GM23338 (cell line): ENCODE measurements at regions not wholly inside any gene's neighbourhood (a gene's known extent, or its start where the extent isn't known, plus 50 kb on each side); places are given as distances from the start of the nearest gene placed in this dataset.

Source experiments
- CREB1 ChIP-seq: fragments of 250-450 bp; sonication (Bioruptor Pico); IDR thresholded peaks from 2 replicates; pipeline ENCODE4 v1.5.0; 2020; ENCODE audit warnings: low read depth, mild to moderate bottlenecking, moderate library complexity
- EZH2 ChIP-seq: fragments of 200-600 bp; sonication (generic); IDR thresholded peaks from one replicate; pipeline ENCODE4 v1.8.0; 2017; ENCODE audit warnings: antibody characterized with exemption, mild to moderate bottlenecking, low read depth; ENCODE audit not compliant: unreplicated experiment
- EZH2phosphoT487 ChIP-seq: fragments of 200-600 bp; sonication (generic); IDR thresholded peaks from one replicate; pipeline ENCODE4 v1.8.1; 2018; ENCODE audit warnings: antibody characterized with exemption; ENCODE audit not compliant: unreplicated experiment
- JUNB ChIP-seq: IDR thresholded peaks from one replicate; pipeline ENCODE4 v1.6.1; 2016; ENCODE audit warnings: antibody characterized with exemption; ENCODE audit not compliant: unreplicated experiment
- NANOG ChIP-seq: IDR thresholded peaks from 2 replicates; pipeline ENCODE4 v1.6.1; 2016; ENCODE audit warnings: antibody characterized with exemption, borderline replicate concordance
- POLR2AphosphoS5 ChIP-seq: IDR thresholded peaks from 2 replicates; pipeline ENCODE4 v1.6.1; 2016; ENCODE audit warnings: antibody characterized with exemption, low read depth
- STAT1 ChIP-seq: IDR thresholded peaks from one replicate; pipeline ENCODE4 v1.6.1; 2016; ENCODE audit warnings: antibody characterized with exemption; ENCODE audit not compliant: unreplicated experiment
- ZNF114 ChIP-seq: fragments of 250-450 bp; sonication (Bioruptor Pico); IDR thresholded peaks from 2 replicates; pipeline ENCODE4 v1.5.0; 2020; ENCODE audit warnings: mild to moderate bottlenecking, moderate library complexity
- ZNF331 ChIP-seq: fragments of 250-450 bp; sonication (Bioruptor Pico); IDR thresholded peaks from 2 replicates; pipeline ENCODE4 v1.5.0; 2020; ENCODE audit warnings: low read depth, mild to moderate bottlenecking, moderate library complexity
- TF ChIP-seq, protein P1 (sequence below), 2 experiments: fragments of 200-600 bp in 1 of 2; sonication (generic) in 1 of 2; conservative IDR thresholded peaks; 2 replicates each; pipeline versions ENCODE4 v1.5.1 to v1.6.1; 2016 to 2017; ENCODE audit warnings: antibody characterized with exemption in 2 of 2, low read depth in 2 of 2, mild to moderate bottlenecking in 2 of 2, moderate library complexity in 1 of 2
- TF ChIP-seq, protein P2 (sequence below): IDR thresholded peaks from one replicate; pipeline ENCODE4 v1.6.1; 2018; ENCODE audit warnings: antibody characterized with exemption; ENCODE audit not compliant: unreplicated experiment
- TF ChIP-seq, protein P3 (sequence below): IDR thresholded peaks from 2 replicates; pipeline ENCODE4 v1.6.1; 2016; ENCODE audit warnings: antibody characterized with exemption

DNA sequence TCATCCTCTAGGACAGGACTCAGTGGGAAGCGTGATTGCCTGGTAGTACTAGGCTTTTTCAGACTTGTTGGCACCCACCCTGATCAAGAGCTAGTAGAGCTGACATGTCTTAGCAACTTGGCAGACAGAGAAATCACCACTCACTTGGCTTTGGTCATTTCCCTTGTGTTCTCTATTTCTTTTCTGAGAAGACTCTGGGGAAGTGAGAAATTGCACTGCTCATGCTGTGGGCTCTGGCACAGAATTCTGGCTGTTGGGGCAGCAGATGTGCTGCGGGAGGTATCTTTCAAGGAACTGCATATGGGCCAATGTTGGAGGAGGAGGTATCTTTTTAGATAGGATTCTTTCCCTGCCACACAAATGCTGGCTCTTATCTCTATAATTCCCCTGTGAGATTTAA is 529.1 kb upstream of the MEX3C start:
- TF ChIP-seq, protein P1, sequence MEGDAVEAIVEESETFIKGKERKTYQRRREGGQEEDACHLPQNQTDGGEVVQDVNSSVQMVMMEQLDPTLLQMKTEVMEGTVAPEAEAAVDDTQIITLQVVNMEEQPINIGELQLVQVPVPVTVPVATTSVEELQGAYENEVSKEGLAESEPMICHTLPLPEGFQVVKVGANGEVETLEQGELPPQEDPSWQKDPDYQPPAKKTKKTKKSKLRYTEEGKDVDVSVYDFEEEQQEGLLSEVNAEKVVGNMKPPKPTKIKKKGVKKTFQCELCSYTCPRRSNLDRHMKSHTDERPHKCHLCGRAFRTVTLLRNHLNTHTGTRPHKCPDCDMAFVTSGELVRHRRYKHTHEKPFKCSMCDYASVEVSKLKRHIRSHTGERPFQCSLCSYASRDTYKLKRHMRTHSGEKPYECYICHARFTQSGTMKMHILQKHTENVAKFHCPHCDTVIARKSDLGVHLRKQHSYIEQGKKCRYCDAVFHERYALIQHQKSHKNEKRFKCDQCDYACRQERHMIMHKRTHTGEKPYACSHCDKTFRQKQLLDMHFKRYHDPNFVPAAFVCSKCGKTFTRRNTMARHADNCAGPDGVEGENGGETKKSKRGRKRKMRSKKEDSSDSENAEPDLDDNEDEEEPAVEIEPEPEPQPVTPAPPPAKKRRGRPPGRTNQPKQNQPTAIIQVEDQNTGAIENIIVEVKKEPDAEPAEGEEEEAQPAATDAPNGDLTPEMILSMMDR (conservative IDR thresholded peaks at IDR 0.05; ENCODE audit: low read depth in 2 of 2): no peak
- TF ChIP-seq EZH2: no peak
- TF ChIP-seq, protein P2, sequence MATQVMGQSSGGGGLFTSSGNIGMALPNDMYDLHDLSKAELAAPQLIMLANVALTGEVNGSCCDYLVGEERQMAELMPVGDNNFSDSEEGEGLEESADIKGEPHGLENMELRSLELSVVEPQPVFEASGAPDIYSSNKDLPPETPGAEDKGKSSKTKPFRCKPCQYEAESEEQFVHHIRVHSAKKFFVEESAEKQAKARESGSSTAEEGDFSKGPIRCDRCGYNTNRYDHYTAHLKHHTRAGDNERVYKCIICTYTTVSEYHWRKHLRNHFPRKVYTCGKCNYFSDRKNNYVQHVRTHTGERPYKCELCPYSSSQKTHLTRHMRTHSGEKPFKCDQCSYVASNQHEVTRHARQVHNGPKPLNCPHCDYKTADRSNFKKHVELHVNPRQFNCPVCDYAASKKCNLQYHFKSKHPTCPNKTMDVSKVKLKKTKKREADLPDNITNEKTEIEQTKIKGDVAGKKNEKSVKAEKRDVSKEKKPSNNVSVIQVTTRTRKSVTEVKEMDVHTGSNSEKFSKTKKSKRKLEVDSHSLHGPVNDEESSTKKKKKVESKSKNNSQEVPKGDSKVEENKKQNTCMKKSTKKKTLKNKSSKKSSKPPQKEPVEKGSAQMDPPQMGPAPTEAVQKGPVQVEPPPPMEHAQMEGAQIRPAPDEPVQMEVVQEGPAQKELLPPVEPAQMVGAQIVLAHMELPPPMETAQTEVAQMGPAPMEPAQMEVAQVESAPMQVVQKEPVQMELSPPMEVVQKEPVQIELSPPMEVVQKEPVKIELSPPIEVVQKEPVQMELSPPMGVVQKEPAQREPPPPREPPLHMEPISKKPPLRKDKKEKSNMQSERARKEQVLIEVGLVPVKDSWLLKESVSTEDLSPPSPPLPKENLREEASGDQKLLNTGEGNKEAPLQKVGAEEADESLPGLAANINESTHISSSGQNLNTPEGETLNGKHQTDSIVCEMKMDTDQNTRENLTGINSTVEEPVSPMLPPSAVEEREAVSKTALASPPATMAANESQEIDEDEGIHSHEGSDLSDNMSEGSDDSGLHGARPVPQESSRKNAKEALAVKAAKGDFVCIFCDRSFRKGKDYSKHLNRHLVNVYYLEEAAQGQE: no peak
- TF ChIP-seq POLR2AphosphoS5: no peak
- no peak for TF ChIP-seq JUNB
- TF ChIP-seq CREB1: no peak
- no peak for TF ChIP-seq EZH2phosphoT487
- no peak for TF ChIP-seq ZNF114 (CRISPR knock-in tag)
- no peak for TF ChIP-seq NANOG
- no peak for TF ChIP-seq ZNF331 (CRISPR knock-in tag)
- TF ChIP-seq, protein P3, sequence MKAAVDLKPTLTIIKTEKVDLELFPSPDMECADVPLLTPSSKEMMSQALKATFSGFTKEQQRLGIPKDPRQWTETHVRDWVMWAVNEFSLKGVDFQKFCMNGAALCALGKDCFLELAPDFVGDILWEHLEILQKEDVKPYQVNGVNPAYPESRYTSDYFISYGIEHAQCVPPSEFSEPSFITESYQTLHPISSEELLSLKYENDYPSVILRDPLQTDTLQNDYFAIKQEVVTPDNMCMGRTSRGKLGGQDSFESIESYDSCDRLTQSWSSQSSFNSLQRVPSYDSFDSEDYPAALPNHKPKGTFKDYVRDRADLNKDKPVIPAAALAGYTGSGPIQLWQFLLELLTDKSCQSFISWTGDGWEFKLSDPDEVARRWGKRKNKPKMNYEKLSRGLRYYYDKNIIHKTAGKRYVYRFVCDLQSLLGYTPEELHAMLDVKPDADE: no peak
- TF ChIP-seq STAT1: no peak
